GM12878 (cell line): ENCODE measurements at regions not wholly inside any gene's neighbourhood (a gene's known extent, or its start where the extent isn't known, plus 50 kb on each side); places are given as distances from the start of the nearest gene placed in this dataset.

Experiments used
- ATAC-seq: fragments of 200-7000 bp; cut with Tn5 transposase; 3 replicates; pipeline ENCODE4 v1.9.1; 2020; ENCODE audit warnings: mild to moderate bottlenecking, moderate library complexity
- BruUV-seq: library from RNA; stranded (reverse); fragments of 400-500 nt; replicated peaks from 2 replicates; lab custom pipeline; 2021; lab: Mats Ljungman, UMichigan
- CTCF ChIA-PET: fragments of 300-600 bp; sonication (Branson Sonifier 250); formaldehyde crosslinking; extraction: SDS; loops from one replicate; lab custom pipeline; 2021; ENCODE audit warnings: inconsistent platforms; lab: Yijun Ruan, JAX
- POLR2A ChIA-PET: fragments of 350-600 bp; formaldehyde crosslinking; extraction: SDS; loops from one replicate; lab custom pipeline; 2021; ENCODE audit warnings: inconsistent platforms; lab: Charles Lee
- RAD21 ChIA-PET: fragments of 300-600 bp; sonication (Branson Sonifier 250); formaldehyde crosslinking; loops from one replicate; lab custom pipeline; 2023; ENCODE audit warnings: antibody characterized with exemption; ENCODE audit not compliant: unreplicated experiment; lab: Charles Lee
- SMC1A ChIA-PET: fragments of 300-600 bp; sonication (Branson Sonifier 250); formaldehyde crosslinking; loops from one replicate; lab custom pipeline; 2023; ENCODE audit not compliant: unreplicated experiment, uncharacterized antibody; lab: Charles Lee
- DNase-seq: peaks from one replicate; pipeline ENCODE4 v3.0.0-alpha.2; 2011; ENCODE audit warnings: low read depth, low spot score
- FAIRE-seq: peaks from 3 replicates; lab custom pipeline; 2011; peaks lifted over from hg19 to GRCh38; lab: Jason Lieb, UNC
- H2AFZ ChIP-seq: 2 replicates; pipeline ENCODE4 v1.6.0; 2011; ENCODE audit warnings: low read depth, low read length, control low read depth; ENCODE audit not compliant: control insufficient read depth
- H3K27ac ChIP-seq: 2 replicates; pipeline ENCODE4 v1.5.1; 2011; ENCODE audit warnings: control low read depth; ENCODE audit not compliant: control insufficient read depth, insufficient read depth
- H3K27me3 ChIP-seq, 2 experiments: replicated peaks in 1 of 2; 2 replicates each; pipeline versions ENCODE4 v1.6.0 to v1.6.1; 2011; ENCODE audit warnings: low read length in 1 of 2; ENCODE audit not compliant: control insufficient read depth in 2 of 2, insufficient read depth in 2 of 2
- H3K36me3 ChIP-seq, 2 experiments: 2 replicates each; pipeline ENCODE4 v1.5.1; 2011; ENCODE audit warnings: low read length in 1 of 2; ENCODE audit not compliant: control insufficient read depth in 2 of 2, insufficient read depth in 2 of 2
- H3K4me1 ChIP-seq: 2 replicates; pipeline ENCODE4 v1.6.1; 2011; ENCODE audit warnings: mild to moderate bottlenecking, low read length, moderate library complexity, mixed read lengths; ENCODE audit not compliant: control insufficient read depth, insufficient read depth
- H3K4me2 ChIP-seq: 2 replicates; pipeline ENCODE4 v1.6.0; 2011; ENCODE audit warnings: control low read depth; ENCODE audit not compliant: control insufficient read depth, insufficient read depth
- H3K4me3 ChIP-seq: fragments of 200-600 bp; sonication (generic); 2 replicates; pipeline ENCODE4 v1.5.1; 2016
- H3K79me2 ChIP-seq: 2 replicates; pipeline ENCODE4 v1.6.0; 2011; ENCODE audit warnings: low read length; ENCODE audit not compliant: control insufficient read depth, insufficient read depth
- H3K9ac ChIP-seq: 2 replicates; pipeline ENCODE4 v1.8.0; 2011; ENCODE audit warnings: low read length, control low read depth, mixed read lengths; ENCODE audit not compliant: control insufficient read depth, insufficient read depth
- H3K9me3 ChIP-seq: replicated peaks from 3 replicates; pipeline ENCODE4 v1.5.1; 2011; ENCODE audit warnings: mild to moderate bottlenecking, low read length; ENCODE audit not compliant: control insufficient read depth, insufficient read depth
- H4K20me1 ChIP-seq: 2 replicates; pipeline ENCODE4 v1.6.0; 2011; ENCODE audit not compliant: control insufficient read depth, insufficient read depth
- KAT2A ChIP-seq: conservative IDR thresholded peaks from 2 replicates; pipeline ENCODE4 v1.6.1; 2011; ENCODE audit warnings: low read depth, low read length; ENCODE audit not compliant: control insufficient read depth
- TAF1 ChIP-seq: IDR thresholded peaks from 2 replicates; pipeline ENCODE4 v1.6.1; 2011; ENCODE audit warnings: mild to moderate bottlenecking, low read depth, low read length, borderline replicate concordance
- WGBS: methylation state at CpG from one replicate; pipeline ENCODE4 v1.1.6; 2016; ENCODE audit warnings: low lambda C conversion rate; ENCODE audit not compliant: insufficient replicate concordance, insufficient coverage; ENCODE audit errors: missing lambda C conversion rate; 5-methylcytosine and 5-hydroxymethylcytosine counted together
- in situ Hi-C: fragments of 300-500 bp; cut with MboI; formaldehyde crosslinking; loops from 9 replicates; pipeline ENCODE4 v1.14.3; 2018; ENCODE audit warnings: mixed read lengths
- intact Hi-C: fragments of 100-400 bp; cut with micrococcal nuclease; formaldehyde crosslinking; loops from one replicate; pipeline ENCODE4 v1.14.2; 2022; ENCODE audit not compliant: unreplicated experiment
- TF ChIP-seq, protein P1 (sequence below): fragments of 450-650 bp; IDR thresholded peaks from 2 replicates; pipeline ENCODE4 v1.6.1; 2018; ENCODE audit warnings: borderline replicate concordance, mild to moderate bottlenecking; ENCODE audit not compliant: partially characterized antibody

- H2AFZ ChIP-seq, result no peak overlapping the region
- no peaks in the 10 kb centered on the region for H3K27me3 ChIP-seq
- in situ Hi-C loops (no loop called here), intact Hi-C loops (no loop called here)
- H3K79me2 ChIP-seq, result peaks cover 15% of the 10 kb centered on the region
- TF ChIP-seq KAT2A, result no peak
- no peak for TF ChIP-seq TAF1
- TF ChIP-seq, protein P1, sequence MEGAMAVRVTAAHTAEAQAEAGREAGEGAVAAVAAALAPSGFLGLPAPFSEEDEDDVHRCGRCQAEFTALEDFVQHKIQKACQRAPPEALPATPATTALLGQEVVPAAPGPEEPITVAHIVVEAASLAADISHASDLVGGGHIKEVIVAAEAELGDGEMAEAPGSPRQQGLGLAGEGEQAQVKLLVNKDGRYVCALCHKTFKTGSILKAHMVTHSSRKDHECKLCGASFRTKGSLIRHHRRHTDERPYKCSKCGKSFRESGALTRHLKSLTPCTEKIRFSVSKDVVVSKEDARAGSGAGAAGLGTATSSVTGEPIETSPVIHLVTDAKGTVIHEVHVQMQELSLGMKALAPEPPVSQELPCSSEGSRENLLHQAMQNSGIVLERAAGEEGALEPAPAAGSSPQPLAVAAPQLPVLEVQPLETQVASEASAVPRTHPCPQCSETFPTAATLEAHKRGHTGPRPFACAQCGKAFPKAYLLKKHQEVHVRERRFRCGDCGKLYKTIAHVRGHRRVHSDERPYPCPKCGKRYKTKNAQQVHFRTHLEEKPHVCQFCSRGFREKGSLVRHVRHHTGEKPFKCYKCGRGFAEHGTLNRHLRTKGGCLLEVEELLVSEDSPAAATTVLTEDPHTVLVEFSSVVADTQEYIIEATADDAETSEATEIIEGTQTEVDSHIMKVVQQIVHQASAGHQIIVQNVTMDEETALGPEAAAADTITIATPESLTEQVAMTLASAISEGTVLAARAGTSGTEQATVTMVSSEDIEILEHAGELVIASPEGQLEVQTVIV, result no peak
- POLR2A ChIA-PET, result interaction anchor here (1.4 kb wide), 2 partner anchors 8 to 12 kb away, joined by 5 to 6 read pairs; no protein-coding TSS in a partner anchor
- FAIRE-seq (no peak), ATAC-seq (no peak), DNase-seq (no peak)
- no peak overlapping the region; the same call in 1 of the 2 replicates for H3K4me2 ChIP-seq
- no peak overlapping the region for H3K4me3 ChIP-seq
- 81% methylated on average over 3 of the region's 3 CpGs for WGBS
- SMC1A ChIA-PET, result interaction anchor here (0.6 to 6.3 kb wide), 17 partner anchors 10 to 168 kb away, joined by 3 to 44 read pairs (median 5); no protein-coding TSS in a partner anchor
- RAD21 ChIA-PET, result interaction anchor here (1.2 to 6.0 kb wide), 12 partner anchors 10 to 171 kb away, joined by 3 to 73 read pairs (median 6); no protein-coding TSS in a partner anchor
- 0 out of 4 replicates have a peak, but pooled peaks cover 0 to 5% of the 10 kb centered on the region in 2 experiments for H3K36me3 ChIP-seq
- BruUV-seq, result no TSS peak
- H3K27ac ChIP-seq, result peak overlapping the region; percentile 57; the same call in 1 of the 2 replicates
- CTCF ChIA-PET, result interaction anchor here (0.9 to 4.4 kb wide), 7 partner anchors 7 to 167 kb away, joined by 3 to 29 read pairs (median 4); no protein-coding TSS in a partner anchor
- peaks cover 9% of the 10 kb centered on the region for H3K4me1 ChIP-seq
- no peak overlapping the region for H3K9ac ChIP-seq
- H4K20me1 ChIP-seq, result no peaks in the 10 kb centered on the region
- H3K9me3 ChIP-seq, result no peaks in the 10 kb centered on the region; the same call in 2 of the 3 replicates
These were observed 56.7 kb upstream of the TMCC3 start for GRCh38 chr12:94707036-94707435.
